ENCODE measurements at regions not wholly inside any gene's neighbourhood (a gene's known extent, or its start where the extent isn't known, plus 50 kb on each side); places are given as distances from the start of the nearest gene placed in this dataset.

GRCh38 chr12:87660291-87660690 is 368.9 kb downstream of the C12orf50 start:
- TF ChIP-seq, protein P1, sequence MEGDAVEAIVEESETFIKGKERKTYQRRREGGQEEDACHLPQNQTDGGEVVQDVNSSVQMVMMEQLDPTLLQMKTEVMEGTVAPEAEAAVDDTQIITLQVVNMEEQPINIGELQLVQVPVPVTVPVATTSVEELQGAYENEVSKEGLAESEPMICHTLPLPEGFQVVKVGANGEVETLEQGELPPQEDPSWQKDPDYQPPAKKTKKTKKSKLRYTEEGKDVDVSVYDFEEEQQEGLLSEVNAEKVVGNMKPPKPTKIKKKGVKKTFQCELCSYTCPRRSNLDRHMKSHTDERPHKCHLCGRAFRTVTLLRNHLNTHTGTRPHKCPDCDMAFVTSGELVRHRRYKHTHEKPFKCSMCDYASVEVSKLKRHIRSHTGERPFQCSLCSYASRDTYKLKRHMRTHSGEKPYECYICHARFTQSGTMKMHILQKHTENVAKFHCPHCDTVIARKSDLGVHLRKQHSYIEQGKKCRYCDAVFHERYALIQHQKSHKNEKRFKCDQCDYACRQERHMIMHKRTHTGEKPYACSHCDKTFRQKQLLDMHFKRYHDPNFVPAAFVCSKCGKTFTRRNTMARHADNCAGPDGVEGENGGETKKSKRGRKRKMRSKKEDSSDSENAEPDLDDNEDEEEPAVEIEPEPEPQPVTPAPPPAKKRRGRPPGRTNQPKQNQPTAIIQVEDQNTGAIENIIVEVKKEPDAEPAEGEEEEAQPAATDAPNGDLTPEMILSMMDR (IDR thresholded peaks at IDR 0.05; ENCODE audit: control extremely low read depth, extremely low read depth, low read depth, missing control alignments) = no peak
- ChIA-PET CTCF (no interaction called here), POLR2A (no interaction called here)
- no peak for DNase-seq (ENCODE audit: extremely low spot score)

GRCh38 chr12:87656311-87656710 is 372.9 kb downstream of the C12orf50 start:
- ChIA-PET CTCF (no interaction called here), POLR2A (no interaction called here)
- TF ChIP-seq, protein P1 (IDR thresholded peaks at IDR 0.05; ENCODE audit: control extremely low read depth, extremely low read depth, low read depth, missing control alignments) = no peak
- DNase-seq (ENCODE audit: extremely low spot score) = no peak

DNA sequence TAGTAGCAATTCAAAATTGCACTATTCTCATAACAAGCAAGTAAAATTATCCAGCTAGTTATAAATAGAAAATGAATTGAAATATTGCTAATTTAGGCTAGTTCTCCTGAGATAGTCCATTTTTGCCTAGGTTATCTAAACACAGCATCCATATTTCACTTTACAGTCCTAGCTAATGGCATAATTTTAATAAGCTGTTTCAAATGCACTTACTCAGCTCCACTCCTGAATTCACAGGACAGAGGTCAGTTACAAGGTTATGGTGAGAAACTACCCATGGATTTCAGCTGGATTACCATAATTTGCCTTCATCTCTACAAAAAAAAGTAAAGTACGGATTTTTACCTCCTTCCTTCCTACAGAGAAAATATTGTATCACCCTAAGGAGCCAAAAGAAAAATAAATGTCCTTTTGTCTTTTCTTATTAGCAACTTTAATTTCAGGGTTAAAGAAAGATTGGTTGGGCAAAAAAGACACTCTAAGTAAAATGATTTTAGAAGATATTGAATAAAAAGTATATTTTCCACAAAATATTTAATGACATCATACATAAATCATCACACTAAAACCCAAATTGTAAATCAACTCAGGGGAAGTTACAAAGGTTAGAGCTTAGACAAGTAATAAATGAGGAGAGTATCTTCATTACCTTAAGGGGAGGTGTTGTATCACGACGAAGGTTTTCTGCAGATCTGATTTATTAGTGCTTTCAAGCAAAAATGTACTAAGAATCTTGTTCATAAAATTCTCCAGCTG is 377.4 kb downstream of the C12orf50 start:
- ChIA-PET POLR2A (no interaction called here), CTCF (no interaction called here)
- DNase-seq (ENCODE audit: extremely low spot score) = no peak
- TF ChIP-seq, protein P1 (IDR thresholded peaks at IDR 0.05; ENCODE audit: control extremely low read depth, extremely low read depth, low read depth, missing control alignments) = no peak

- ChIA-PET POLR2A (no interaction called here), CTCF (no interaction called here)
- TF ChIP-seq, protein P1 (IDR thresholded peaks at IDR 0.05; ENCODE audit: control extremely low read depth, extremely low read depth, low read depth, missing control alignments) = no peak
- no peak for DNase-seq (ENCODE audit: extremely low spot score)
Measured at GRCh38 chr12:87642245-87642644, 387.0 kb downstream of the C12orf50 start.

DNA sequence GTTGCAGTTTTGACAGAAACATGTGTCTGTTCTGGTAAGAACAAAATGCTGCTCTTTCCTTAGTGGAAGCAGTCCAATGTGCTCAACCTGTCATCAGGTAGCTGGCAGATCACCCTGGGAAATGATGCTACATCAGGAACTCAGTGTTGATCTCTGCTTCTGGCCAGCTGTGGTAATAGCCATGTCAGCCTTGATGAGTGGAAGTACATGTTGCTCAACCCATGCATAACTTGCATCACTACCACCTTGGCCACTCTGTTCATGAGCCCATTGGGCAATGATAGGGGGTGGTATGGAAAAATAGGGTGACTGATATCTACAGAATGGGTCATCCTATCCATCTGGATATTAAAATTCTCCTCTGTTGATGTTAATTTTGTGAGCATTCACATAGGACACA is 411.0 kb downstream of the C12orf50 start:
- ChIA-PET POLR2A (no interaction called here), CTCF (no interaction called here)
- DNase-seq (ENCODE audit: extremely low spot score) = no peak
- TF ChIP-seq, protein P1 (IDR thresholded peaks at IDR 0.05; ENCODE audit: control extremely low read depth, extremely low read depth, low read depth, missing control alignments) = no peak

DNA sequence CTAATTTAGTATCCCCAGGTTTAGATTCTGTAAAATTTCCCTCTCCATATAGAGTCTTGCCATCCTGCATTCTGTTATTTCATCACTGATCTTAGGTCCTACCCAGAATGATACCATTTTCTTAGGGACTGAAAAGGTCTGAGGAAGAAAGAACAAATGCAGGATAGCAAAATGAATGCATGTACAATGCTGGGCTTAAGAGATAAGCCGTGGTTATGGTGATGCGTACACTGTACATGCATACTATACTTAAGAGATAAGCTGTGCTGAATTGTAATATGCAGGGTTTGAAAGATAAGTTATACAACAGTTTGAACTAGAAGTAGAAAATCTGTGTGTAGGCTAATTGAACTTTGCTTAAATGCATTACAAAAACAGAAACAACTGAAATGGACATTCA is 416.2 kb downstream of the C12orf50 start:
- TF ChIP-seq, protein P1 (IDR thresholded peaks at IDR 0.05; ENCODE audit: control extremely low read depth, extremely low read depth, low read depth, missing control alignments) = no peak
- no peak for DNase-seq (ENCODE audit: extremely low spot score)
- ChIA-PET POLR2A (no interaction called here), CTCF (no interaction called here)
